HG03196 (cell line): ENCODE measurements at regions not wholly inside any gene's neighbourhood (a gene's known extent, or its start where the extent isn't known, plus 50 kb on each side); places are given as distances from the start of the nearest gene placed in this dataset.
"Not testable (repeated sequence)": the region's sequence is repeated elsewhere in the genome, so short reads cannot be mapped to it uniquely, and the experiment has no call there.

Experiments
- ATAC-seq: cut with Tn5 transposase; IDR thresholded peaks from one replicate; pipeline ENCODE4 v1.9.1; 2021; ENCODE audit not compliant: unreplicated experiment

DNA sequence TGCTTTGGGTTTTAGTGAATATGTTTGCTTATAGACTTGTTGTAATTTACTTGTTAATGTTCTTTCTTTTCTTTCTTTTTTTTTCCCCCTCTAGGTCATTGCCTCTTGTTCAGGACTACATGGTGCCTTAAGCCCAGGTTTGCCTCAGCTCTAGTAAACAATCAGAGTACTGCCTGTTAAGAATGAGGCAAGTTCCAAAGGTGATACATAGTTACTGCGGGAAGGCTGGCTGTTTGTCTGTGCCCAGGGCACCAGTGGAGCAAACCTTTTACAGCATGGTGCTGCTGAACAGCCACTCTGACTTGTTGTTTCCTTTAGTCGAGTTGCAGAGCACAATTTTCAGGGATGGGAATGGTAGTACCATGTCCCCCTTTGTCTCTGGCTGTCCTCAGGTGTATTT is 517.2 kb downstream of the NYAP2 start:
- ATAC-seq: no peak

DNA sequence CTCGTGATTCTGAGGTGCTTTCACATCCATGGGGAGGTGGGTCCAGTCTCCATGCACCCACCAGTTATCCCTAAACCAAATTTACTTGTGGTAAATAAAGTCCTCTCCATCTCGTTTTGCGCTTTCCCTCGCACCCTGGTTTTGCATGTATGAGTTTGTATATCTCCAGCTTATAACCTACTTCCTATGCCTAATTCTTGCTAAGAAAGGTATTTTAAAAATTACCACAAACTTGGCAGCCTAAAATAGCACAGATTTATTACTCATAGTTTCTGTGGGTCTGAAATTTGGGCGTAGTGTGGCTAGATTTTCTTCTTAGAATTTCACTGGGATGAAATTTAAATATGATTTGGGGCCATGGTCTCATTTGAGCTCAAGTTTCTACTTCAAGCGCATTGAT is 511.5 kb downstream of the NYAP2 start:
- no peak for ATAC-seq

DNA sequence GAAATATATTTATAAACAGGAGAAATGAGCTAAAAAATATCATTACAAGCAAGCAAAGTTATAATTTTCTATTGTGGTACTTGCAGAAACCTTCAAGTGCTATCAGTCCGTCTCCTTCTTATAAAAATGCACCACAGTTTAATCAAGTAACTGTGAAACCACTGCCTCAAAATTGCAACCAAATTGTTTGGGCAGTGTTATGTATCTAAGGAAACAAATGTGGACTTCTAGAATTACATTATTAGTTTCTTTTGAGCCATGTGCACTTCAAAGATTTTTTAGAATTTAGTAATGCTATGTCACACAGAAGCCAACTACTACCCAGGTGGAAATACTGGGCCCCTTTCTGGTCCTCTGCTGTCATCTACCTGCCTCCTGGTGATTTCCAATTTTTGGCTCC is 495.6 kb downstream of the NYAP2 start:
- no peak for ATAC-seq

DNA sequence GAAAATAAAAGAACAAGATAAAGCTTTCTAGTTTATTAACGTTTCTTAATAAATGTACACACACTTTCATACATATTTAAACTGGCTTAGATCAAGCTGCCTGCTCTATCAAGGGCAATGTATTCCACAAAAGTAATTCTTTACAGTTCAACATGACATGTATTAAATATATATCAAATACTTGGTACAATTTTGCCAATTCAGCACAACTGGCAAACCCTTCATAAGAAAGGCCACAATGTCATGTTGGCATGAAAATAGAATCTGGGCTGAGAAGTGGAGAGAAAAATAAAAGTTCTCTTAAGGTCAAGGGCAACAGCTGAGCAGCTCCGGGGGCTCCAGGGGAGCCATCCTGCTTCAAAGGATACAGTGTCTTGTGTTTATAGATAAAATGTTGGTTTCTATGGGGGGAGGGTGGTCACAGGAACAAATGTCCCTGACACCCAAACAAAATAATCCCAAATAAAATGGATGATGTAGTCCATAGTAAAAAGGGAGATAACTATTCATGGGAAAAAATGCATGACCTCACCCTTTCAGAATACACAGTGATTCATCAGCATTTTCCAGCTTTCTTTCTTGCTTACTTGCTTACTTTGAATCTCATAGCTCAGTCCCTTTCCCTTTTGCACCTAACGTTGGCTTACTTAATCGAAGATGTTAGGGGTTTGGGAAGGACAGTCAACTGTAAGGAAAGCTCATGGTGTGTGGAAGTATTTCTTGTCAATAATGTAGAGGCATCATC is 494.9 kb downstream of the NYAP2 start:
- ATAC-seq: no peak

DNA sequence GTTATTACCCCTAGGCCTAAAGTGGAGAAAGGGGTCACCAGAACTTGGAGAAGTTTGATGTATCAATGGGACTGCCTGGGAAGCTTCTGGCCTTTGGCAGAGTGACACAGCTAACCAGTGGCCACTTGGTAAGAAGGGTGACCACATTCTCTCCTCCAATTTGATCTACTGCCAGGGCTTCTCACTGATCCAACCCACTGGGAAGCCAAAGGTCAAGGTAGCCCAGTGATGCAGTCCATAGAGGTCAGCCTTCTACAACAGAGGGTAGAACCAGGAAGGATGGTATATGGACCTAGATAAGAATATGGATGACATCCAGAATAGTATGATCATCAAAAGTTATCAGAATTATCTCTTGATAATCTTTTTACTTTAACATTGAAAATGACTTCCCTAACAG is 493.6 kb downstream of the NYAP2 start:
- no peak for ATAC-seq

DNA sequence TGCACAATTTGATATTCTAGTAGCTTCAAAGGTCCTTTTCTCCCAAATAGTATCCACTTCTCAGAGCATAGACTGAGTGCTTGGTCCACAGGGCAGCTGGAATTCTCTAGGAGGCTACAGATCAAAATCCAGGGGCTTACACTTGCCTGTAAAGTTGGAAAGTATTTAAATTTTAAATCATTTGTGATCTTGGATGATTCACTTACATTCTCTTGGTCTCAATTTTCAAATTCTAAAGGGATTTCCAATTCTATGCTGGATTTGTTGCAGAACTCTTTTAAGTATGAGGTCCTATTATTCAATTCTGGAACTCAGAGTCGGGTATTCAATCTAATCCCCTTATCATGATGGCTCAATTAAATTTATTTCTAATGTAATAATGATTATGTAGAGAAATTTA is 492.3 kb downstream of the NYAP2 start:
- ATAC-seq: no peak

DNA sequence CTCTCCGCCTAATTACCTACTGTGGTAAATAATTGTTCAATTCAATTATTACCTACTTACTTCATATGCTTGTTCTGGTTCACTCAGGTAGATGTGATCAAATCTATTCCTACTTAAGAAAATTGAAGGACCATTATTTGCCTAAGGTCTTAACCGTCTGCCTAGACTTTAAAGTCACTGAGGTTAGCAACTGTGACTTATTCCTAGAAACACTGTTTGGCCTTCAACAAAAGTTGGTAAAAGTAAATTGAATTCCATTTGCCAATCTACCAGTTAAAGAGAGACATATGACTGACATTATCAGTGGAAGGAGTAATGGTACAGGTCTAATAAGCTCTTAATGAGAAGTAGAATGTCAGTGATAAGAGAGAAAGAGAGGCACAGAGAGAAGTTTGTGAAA is 491.5 kb downstream of the NYAP2 start:
- no peak for ATAC-seq

DNA sequence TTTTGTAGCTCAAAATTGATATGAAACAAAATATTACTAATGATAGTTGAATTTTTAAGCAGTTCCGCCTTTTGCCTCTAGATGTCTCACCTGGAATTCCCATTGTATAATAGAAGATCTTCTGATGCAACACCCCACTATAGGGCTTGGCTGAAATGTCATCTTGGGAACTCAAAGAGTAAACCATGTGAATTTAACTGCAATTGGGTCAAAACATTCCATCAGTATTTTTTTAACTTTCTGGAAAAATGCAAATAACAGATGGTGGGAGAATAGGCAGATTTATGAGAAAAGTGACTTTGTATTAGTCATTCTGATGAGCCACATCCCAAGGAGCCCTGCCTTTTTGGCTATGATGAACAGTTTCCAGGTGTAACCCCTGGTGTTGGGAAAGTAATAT is 489.9 kb downstream of the NYAP2 start:
- peak; percentile 64 for ATAC-seq

DNA sequence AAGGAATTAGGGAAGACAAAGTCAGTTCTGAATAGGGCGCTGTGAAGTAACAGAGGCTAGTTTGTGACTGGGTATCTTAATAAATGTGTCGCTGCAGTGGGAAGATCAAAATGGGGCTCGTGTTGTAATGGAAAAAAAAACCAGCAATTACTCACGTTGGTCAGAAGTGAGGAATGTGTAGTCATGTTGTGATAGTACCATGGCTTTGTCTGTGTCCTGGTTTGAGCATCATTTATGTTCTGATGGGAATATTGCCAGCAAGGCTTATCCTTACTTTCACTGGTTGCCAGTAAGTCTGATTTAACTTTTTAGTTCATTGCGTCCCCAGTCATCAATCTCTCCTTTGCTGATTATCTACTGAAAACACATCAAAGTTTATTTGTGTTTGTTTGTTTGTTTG is 467.6 kb downstream of the NYAP2 start:
- no peak for ATAC-seq

DNA sequence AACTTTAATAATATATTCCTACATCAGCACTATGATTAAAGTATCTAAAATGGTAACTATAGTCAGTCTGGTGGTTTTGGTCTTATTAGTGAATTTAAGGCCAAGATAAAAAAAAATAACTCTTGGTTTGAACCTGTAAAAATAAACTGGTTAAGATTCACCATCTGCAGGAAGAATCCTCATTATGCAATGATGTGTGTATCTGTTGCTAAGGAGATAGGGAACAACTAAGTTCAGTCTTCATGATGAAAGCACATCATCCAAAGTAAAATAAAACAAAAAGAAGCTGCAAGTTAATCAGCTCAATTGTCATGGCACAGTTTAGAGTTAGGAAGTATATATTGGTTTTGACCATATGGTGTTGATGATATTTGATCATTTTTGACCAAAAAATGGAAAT is 466.0 kb downstream of the NYAP2 start:
- ATAC-seq: no peak

DNA sequence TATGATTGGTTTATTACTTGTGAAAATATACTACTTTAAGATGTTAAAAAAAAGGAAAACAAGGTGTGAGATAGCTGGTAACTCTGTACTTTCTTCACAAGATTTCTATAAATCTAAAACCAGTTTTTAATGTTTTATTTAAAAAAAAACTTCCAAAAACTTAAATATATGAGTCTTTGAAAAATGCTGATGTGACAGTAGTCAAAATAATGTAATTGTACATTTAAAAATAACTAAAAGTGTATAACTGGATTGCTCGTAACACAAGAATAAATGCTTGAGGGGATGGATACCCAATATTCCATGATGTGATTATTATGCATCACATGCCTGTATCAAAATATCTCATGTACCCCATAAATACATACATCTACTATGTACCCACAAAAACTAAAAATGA is 464.9 kb downstream of the NYAP2 start:
- ATAC-seq: no peak

DNA sequence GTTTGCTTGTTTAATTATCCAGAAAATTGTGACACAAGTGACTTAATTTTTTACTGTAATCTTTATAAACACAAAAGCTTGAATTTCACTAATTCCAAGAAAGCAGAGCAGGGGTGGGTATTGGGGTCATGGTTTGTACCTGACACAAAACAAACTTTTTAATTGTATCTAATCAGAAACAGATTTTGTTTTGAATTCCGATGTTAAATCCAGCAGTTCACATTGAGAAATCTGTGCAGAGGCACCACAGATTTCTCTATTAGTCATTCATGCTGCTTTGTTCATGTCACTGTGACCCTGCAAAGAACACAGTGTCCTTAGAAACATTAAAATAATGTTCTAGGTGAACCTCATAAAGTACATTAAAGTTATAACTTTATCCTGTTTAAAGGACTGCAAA is 443.4 kb downstream of the NYAP2 start:
- no peak for ATAC-seq

DNA sequence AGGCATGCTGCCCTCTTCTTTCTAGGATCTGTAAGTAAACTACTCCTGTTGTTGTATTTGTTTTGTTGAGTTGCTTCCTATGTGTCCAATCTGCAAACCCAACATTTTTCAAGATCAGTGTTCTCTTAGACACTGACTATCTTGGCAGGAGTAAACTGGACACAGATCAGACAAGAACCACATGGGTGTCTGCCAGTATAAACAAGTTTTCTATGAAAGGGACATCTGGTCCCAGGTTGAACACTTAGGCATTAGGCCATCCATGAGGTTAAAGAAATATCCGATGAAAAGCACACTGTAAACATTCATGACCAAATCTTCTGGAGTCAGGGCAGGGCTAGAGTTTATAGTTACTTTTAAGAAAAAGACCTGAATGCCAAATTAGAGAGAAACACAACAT is 441.8 kb downstream of the NYAP2 start:
- no peak for ATAC-seq

DNA sequence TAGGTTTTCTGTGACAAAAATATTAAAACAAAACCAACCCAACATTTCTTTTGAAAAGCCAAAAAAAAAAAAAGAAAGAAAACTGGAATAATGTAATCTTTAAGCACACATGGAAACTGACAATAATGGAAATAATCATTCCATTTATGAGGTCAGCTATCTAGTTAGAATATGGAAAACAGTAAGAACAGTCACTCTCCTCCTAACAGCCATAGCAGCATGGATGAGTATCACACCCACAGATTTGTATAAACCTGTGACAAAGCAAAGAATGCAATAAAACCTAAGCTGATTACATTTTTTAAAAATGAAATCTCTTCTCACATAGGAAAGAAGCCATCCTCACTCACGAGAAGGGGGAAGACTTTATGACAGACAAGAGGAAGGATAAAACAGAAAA is 437.8 kb downstream of the NYAP2 start:
- no peak for ATAC-seq

DNA sequence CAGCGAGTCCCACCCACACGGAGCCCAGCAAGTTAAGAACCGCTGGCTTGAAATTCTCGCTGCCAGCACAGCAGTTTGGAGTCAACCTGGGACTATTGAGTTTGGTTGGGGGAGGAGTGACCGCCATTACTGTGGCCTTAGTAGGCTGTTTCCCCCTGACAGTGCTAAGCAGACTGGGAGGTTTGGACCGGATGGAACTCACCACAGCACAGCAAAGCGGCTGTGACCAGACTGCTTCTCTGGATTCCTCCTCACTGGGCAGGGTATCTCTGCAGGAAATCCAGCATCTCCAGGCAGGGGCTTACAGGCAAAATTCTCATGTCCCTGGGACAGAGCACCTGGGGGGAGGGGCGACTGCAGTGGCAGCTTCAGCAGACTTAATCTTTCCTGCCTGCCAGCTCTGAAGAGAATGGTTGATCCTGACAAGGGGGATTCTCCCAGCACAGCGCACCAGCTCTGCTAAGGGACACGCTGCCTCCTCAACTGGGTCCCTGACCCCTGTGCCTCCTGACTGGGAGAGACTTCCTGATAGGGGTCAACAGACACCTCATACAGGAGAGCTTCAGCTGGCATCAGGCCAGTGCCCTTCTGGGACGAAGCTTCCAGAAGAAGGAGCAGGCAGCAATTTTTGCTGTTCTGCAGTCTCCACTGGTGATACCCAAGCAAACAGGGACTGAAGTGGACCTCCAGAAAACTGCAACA is 425.4 kb downstream of the NYAP2 start:
- no peak for ATAC-seq

DNA sequence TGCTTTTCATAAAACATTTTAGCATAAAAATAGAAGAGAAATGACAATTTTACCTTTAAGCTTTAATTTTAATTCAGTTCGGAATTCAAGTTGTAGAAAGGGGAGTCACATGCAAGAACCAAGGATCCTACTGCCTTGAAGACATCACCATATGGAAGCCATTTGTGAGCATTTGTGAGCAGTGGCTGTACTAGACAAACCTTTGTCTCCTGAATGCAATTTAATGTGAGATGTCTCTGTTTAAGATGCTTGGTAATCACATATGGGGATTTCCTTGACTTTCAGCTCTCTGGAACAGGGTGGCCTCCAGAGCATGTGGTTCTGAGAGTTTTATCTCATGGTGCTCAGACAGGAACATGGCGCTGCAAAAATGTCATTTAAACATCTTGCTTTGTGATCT is 421.8 kb downstream of the NYAP2 start:
- no peak for ATAC-seq

DNA sequence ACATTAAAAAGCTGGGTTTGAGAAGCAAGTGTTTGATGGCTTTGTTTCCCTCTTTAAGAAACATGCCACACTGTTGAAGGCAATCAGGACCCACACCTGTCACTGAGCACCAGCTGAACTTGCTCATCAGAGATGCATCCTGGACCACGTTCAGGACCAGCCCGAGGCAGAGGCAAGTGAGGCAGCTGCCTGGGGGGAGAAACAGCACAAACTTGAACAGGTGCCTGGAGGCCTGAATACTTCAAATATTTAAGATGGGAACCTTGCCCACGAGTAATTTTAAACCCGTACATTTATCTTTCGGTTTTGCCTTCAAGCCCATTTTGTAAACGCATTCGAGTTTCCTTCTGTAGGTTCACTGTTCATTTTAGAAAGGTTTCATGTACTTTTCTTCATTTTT is 421.3 kb downstream of the NYAP2 start:
- ATAC-seq: no peak

DNA sequence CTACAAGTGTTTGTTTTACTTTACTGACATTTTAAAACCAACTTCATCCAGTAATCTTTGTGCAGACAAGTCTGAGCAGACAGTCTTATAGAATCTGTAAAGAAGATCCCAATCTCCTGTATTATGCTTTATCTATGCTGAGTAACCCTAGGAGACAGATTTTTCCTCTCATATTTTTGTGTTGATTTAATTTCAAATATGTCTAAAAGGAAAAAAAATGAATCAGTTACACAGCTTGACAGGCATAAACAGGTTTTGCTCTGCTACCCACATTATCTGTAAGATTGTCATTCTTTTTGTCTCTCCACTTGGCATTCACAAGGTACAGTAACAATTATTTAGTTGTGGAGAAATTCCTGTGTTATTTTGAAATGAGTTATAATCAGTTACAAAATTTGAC is 415.0 kb downstream of the NYAP2 start:
- no peak for ATAC-seq

DNA sequence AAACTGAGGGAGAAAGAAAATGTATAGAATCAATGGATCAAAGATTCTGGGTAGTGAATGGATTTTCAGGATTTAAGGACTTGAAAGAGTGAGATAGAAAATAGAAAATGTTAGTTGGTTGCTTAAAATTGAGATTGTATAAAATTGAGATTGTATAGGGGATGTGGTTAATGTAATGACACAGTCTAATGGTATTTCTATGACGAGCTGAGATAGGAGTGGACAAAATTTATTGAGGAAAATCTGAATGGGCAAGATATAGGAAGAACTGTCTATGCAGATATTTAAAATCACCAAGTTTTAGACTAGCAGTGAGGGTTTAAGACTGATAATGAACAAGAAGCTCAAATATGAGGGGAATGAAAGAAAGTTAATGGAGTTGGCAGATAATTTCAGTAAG is 406.6 kb downstream of the NYAP2 start:
- no peak for ATAC-seq

DNA sequence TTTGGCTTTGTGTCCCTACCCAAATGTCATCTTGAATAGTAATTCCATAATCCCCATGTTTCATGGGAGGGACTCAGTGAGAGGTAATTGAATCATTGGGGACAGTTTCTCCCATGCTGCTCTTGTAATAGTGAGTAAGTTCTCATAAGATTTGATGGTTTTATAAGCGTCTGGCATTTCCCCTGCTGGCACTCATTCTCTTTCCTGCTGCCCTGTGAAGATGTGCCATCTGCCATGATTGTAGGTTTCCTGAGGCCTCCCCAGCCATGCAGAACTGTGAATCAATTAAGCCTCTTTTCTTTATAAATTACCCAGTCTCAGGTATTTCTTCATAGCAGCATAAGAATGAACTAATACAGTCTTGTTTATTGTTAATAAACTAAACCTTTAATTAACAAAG is 402.6 kb downstream of the NYAP2 start:
- ATAC-seq: not testable (repeated sequence)

DNA sequence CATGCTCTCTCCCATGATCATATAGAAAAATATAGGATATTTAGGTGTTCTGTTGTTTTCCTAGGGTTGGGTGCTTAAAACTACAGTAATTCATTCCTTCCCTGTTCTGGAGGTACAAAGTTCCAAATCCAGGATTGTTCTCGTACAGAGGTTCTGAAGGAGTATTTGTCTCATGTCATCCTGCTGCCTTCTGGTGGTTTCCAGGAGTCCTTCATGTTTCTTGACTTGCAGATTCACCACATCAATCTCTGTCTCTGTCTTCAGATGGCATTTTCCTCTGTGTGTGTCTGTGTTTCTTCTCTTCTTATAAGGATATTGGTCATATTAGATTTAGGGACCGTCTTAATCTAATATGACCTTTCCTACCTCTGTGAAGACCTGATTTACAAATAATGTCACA is 397.9 kb downstream of the NYAP2 start:
- no peak for ATAC-seq

DNA sequence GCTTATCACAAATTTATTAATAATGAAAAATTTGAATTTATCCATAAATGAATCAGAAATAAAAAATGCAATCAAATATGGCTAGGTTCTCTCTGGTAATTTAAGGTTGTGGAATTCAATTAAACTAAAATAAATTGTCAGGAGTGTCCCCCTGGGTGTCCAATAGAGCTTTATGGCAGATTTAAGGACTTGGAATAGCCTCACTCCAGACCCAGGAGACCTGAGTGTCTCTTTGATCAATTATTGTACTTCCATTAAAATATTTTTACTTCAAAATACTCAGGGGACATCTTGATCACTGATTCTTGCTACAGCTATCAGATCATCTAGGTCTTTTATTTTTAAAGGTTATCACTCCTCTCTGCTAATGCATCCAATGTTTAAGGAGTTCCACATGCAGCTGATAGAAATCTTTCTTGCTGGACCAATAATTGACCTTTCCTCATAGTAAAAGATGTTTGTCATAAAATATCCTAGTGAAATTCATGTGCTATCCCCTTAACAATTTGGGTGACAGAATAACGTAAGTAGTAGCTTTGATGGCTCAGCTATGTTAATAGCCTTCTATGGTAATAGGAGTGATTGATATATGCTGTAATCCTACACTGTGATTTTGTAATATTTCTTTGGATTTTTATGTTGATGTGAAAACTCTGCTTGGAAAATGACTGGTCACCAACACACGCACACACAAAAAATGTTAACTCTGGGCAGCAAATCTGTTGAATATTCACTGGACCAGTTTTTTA is 395.3 kb downstream of the NYAP2 start:
- ATAC-seq: no peak
